AML-193 (cell line): ENCODE measurements at regions not wholly inside any gene's neighbourhood (a gene's known extent, or its start where the extent isn't known, plus 50 kb on each side); places are given as distances from the start of the nearest gene placed in this dataset.

Experiments
- DNase-seq, 2 experiments: peaks; one replicate each; lab custom pipeline; 2025; lab: John Stamatoyannopoulos, UW

DNA sequence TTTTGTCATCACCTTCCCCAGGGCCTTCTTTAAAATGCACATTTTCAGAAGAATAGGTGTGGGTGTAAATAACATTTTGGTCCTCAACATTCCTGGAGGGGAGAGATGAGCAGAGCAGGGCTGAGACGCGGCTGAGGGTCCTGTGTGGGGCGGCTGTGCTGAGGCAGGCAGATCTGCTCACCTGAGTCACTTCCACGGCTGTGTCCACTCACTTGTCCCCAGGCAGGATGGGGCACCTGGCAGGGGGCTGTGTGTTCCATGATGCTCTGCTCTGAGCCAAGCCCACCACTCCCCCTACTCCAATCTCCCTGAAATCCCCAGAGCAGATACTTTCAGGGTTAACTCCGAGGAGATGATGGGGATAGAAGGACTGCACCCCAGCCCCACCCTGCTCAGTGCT is 93.8 kb downstream of the GLRX3 start:
- DNase-seq: no peak

DNA sequence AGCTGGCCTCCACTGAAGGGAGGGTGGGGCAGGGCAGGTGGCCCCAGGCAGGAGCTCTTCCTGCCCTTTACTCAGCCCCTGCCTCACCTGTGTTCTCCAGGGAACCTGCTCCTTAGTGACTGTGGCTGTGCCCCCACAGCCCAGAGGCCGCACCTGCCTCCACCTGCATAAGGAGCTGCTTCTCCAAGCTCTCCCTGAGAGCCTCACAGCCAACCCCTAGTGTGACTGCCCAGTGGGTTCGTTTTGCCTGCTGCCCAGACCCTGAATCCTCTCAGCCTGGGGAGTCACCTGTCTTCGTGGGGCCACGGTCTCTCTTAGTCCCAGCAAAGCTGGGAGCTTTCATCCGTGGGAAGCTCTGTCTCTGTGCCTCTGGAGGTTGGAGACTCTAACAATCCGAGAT is 94.4 kb downstream of the GLRX3 start:
- no peak for DNase-seq

DNA sequence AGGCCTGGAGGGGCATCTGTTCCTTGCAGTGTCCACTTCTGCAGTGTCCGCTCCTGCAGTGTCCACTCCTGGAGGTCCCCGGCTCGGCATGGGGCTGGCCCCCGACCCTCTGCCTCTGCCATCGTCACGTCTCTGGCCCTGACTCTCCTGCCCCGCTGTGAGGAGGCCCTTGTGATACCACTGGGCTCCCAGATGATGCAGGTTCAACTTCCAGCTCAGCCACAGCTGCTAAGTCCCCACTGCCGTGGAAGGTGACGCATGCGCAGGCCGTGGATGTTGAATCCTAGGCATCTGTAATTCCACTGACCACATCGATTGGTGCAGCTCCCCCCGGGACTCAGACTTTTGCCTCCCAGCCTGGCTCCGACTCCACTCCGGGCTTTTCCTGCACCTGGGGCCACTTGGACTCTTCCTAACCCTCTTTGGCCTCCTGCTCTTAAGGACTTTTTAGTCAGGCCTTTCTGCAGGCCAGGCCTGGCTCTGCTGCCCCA is 95.1 kb downstream of the GLRX3 start:
- no peak for DNase-seq

DNA sequence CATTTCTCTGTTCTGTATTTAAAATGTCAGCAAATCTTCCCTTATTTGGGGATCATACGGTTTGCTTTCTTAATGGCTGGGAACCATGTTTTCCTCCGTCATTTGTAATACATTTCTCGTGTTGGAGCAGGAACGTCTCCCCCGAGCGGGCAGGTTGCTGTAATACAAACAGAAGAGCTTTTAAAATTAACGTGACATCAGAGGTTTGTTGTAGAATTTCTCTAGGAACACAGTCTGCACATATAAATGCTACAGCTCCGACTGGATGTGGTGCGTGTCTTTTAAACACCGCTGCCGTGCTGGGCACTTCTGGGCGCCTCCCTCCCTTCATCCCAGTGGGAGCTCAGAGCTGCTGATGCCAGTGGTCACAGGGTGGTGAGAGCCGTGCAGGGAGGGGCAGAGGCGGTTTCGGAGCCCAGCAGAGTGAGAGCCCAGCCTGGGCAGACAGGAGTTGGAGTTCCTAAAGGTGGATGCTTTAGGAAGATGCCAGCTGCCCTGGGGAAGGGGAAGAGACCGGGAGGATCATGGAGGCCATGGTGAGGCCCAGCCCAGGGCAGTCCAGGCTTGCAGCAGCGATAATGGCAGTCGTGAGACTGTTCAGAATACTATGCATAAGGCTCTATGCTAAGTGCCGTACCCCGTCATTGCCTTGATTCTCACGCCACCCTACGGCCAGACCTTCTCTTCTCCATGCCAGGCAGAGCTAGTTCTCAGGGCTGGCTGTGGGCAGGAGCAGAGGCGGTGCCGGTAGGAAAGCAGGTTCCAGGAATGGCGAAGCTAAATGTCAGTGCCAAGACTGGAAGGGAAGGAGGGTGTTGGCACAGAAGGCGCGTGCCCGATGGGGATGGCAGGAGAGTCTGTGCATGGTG is 96.2 kb downstream of the GLRX3 start:
- no peak for DNase-seq

DNA sequence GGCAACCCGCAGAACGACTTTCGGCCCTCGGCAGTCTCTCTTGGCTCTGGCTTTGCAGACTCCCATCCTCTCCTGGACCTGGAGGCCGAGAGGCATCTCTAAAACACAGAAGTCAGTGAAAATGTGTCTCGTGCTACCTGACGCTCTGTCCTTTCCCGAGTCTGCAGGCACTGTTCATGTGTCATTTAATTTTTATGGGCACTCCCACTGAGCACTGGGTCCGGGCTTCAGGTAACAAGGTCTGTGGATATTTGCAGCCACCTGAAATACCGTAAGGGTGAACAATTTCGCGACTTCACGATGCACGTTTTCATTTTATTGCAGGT is 96.8 kb downstream of the GLRX3 start:
- no peak for DNase-seq

DNA sequence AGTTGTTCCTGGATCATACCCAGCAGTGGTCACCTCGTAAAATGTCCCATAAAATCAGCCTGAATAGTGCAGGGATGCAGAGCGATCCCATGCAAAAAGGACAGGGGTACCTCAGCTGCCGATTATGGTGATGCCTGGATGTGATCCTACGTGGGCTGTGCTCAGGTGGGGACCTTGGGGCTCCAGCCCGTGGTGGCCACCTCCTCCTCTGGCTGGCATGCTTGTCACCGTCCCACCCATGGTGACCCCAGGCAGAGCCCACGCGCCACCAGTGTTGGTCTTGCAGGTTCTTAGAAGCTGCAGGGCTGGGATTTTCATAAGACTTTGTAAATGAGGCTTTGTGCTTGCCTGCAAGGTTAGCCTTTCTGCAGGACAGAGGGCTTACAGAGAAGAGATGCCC is 97.2 kb downstream of the GLRX3 start:
- DNase-seq: no peak

DNA sequence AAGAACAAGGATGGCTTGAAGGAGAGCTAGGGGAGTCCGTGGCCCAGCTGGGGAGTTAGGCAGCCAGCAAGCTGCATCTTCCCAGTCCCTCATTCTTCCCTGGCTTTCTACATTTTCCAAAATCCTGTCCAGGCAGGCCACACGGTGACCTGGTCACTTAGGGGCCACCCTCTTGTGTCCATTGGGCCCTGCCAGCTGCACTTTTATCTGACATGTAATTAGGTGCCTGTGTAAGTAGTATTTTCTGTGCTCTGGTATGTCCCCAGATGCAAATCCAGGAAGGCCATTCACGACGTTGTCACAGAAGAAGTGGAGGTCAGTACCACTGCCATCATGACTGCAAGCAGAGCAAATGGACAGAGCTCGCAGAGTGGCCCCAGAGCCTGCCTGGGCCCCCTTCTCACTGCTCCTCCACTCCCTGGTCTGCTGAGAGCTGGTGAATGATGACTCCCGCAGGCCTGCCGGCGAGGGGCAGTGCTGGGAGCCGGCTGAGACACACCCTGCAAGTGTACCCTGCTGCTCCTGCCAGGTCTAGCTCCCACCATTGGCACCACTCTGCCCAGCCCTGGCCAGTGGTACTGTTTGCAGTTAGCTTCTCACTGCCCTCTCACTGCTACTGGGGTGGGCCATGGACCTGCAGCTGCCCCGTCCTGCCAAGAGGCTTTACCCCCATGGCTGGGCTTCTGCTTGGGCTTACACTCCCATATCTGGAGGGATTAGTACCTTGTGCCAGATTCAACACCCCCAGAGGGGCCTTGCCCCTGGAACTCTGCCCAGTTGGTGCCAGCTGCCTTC is 98.2 kb downstream of the GLRX3 start:
- DNase-seq: no peak

DNA sequence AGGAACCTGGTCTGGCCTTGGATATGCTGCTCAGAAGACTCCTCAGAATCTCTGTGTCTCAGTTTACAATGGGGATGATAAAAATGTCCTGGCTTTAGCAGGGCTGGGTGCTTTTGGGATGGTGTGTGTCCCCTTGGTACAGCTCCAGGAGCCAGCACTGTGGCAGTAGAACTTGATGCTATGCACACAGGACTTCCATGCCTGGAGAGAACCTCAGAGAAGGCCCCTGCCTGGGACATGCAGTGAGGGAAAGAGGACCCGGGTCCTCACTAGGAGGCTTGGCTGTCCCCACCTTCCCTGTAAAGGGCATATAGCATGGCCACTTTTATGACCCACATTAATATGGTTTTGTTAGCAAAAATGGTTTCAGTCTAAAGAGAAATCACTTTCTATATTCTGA is 100.5 kb downstream of the GLRX3 start:
- no peak for DNase-seq

DNA sequence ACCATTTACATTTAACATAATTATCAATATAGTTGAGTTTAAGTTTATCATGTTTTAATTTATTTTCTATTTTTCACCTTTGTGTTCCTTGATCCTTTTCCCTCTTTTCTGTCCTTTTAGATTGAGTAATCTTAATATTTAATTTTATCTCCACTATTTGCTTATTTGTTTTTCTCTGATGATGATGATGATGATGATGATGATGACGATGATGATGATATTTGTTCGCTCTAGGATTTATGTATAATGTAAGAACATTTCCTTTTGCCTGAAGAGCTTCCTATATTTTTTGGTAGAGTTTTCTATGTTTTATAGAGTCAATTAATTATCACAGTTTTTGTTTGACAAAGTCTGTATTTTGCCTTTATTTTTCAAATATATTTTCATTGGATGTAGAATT is 104.2 kb downstream of the GLRX3 start:
- no peak for DNase-seq

DNA sequence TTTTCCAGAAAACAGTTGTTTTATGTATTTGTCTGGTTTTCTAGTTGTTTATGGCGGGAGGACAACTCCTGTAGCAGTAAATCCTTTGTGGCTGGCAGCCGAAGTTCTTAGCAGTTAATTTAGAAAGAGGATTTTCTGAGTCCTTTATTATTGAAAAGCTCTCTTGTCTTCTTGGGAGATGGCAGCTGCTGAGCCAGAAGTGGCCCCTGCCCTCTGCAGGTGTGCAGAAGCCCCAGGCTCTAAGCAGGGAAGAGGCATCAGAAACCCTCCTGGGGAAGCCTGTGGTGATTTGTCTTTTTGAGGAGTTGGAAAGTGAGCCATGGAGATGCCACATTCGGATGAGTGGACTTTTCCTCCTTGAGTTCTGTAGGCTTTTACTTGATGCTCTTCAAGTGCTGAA is 106.3 kb downstream of the GLRX3 start:
- DNase-seq: no peak

DNA sequence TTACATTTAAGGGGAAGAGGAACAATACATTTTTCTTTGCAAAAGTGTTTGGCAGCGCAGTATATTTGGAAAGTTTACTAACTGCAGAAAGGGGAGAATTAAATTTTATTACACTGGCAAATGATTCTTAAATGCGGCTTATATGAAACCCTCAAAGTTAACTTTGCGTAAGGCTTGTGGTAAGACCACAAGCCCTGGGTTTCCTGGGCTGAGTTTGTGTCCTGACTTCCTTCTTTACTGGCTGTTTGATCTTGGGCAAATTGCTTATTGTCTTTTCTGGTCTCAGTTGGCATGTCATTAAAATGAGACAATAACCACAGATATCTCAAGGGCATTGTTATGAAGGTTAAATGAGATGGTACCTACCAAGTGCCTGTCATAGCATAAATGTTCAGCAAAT is 106.8 kb downstream of the GLRX3 start:
- peak; percentile 46 to 63 for DNase-seq

DNA sequence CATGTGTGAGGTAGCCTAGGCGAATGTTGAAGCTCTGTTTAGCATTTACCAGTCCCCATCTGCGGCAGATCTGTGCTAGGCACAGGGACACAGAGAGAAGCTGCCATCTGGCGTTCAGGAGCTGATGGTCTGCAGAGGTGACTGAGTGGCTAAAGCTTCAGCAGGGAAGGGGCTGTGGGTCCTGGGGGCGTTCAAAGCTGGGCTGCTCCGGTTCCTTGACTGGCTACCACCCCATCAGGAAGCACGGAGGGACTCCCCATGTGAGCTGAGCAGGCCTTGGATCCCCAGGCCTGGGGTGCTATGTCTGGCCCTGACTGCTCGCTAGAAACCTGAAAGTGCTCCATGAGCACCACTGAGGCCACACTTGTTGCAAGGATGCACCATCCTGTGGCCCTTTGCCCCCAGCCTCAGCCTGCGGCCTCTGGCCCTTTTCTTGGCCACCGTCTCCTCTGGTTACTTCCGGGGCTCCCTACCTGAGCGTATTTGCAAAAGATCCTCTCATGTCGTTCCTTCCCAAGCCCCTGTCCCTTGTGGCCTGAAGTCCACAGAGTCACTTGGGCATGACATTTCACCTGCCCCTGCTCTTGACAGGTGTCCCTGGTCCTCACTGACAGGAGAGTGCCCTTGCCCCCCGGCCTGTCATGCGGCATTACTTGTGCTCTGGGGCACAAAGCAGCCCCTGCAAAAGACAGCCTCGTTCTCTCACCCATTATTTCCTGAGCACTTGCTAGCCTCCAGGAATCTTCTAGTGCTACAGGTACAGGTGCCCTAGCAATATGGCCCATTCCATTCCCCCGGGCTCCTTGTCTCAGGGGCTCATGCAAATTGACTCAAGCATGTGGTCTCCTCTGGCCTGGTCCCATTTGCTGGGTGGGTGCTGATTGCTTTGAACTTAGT is 108.1 kb downstream of the GLRX3 start:
- DNase-seq: no peak

DNA sequence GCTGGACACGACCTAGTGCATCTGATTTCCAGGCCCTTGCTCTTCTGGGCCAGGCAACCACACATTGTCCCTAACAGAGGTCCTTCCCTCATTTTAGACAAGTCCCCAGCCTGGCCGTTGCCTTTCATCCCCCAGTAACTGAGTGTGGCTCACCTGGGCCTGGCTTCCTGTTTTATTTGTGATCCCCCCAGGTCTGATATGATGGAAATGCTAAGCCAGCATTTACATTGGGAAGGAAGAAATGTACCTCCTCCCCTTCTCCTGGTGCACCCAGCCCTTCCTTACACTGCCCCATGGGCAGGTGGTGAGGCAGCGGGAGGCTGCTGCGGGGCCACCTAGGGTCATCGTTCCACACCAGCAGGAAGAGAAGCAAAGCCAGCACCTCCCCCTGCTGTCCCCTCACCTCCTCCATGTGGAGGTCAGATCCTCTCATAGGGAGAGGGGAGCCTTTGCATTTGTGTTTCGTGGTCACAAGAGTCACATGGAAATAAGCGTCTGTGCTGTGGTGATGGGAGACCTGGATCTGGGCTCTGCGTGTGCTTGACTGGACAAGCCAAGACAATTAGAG is 108.8 kb downstream of the GLRX3 start:
- no peak for DNase-seq

DNA sequence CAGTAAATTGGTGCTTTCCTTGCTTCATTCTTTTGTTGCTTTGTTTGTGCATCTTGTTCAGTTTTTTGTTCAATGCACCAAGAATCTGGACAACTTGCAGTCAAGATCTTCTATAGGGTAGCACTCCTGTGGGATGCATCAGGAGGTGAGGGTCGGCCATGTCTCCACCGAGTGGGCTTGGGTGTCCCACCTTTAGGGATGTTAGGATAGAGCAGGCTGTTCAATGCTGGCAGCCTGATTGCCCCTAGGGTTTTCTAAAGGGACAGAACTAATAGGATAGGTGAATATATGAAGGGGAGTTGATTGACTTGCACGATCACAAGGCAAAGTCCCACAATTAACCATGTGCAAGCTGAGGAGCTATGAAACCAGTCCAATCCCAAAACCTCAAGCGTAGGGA is 109.9 kb downstream of the GLRX3 start:
- DNase-seq: no peak

DNA sequence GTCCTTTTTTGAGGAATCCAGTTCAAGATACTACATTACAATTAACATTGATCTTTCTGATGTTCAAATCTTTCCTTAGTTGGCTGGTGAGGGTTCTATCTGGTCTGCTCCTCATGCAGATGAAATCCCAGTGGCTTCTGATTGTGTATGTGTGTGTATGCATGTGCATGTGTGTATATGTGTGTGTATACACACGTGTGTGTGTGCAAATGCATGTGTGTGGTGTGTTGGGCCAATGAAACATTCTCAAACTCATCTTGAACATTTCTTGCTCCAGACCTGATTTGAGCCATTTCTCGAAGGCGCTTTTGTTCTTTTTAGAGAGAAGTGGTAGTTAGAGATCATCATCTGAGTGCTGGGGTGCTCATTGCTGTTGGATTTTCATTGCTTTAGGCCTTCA is 113.9 kb downstream of the GLRX3 start:
- no peak for DNase-seq

DNA sequence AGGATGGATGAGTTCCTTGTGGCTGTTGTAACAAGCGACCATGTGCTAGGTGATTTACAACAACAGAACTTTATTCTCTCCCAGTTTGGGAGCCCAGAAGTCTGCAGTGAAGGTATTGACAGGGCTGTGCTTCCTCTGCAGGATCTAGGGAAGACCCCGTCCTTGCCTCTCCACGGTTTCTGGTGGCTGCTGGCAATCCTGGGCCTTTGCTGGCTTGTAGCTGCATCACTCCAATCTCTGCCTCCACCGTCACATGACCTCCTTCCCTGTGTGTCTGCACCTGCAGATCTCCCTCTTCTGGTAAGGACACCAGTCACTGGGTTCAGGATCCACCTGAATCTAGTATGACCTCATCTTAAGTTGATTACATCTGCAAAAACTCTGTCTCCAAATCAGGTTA is 115.6 kb downstream of the GLRX3 start:
- DNase-seq: no peak

DNA sequence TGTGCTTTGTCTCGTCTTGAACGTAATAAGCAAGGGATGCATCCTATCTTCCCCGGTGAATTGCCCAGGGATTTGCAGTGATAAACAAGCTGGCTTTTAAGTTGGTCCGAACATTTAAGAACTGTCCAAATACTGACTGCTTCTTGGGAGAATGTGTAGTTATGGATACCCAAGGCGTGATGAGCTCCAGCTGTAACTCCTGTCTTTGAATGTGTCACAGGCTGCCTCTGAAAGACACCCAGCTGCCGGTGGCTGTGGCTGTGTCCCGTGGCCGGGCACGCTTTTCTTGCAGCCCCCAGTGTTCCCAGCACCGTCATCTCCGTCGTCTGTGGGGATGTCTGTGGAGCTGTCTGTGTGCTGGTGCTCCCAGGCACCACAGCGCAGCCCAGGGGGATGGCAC is 118.1 kb downstream of the GLRX3 start:
- no peak for DNase-seq

DNA sequence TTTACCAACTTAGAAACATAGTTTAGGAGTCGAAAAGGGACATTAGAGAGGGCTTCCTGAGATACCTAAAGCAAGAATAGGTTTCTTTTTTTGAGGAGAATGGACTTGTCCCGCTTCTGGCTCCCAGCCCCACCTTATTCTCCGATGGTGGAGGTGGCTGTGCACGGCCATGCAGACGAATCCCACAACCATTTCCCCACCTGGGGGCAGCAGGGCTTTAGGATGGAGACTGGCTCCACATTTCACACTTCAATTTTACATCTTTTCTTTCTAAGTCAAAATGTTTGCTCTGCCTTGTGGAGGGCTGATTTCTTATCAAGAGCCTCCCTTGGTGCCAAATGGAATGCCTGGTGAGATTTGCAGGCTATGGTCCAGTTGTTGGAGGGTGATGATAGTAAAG is 118.5 kb downstream of the GLRX3 start:
- DNase-seq: no peak

DNA sequence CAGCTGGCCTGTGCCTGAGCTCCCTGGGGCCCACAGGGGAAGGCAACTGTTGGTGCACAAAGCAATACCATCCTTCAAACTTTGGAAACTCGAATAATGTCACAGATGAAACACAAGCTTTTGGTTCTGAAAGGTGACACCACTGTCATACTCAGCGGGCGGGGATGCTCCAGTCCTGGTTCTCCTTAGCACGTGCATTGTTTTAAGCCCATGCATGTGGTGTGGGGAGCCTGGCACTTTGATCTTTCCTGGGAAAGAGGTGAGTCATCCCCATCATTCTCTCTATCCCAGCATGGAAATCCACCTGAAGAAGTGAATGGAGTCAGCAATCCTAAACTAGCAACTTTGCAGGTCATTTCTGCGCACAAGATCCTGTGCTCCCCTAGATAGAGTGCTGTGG is 119.6 kb downstream of the GLRX3 start:
- no peak for DNase-seq

DNA sequence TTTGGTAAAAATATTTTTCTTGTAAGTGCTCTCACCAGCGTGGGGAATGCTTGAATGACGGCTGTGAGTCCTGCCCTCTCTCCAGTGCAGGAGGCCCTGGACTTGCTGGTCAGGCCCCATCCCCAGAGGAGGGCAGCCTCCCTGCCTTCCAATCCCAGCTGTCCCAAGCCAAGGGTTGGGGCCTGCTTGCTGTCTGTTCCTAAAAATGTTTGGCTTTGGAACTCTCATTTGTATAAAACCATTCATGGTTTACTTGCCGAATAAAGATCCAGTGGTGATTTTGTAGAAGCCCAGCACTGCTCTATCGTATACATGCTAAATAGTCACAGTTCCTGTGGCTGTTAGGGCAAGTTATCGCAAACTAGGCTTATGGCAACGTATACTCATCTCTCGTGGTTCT is 121.7 kb downstream of the GLRX3 start:
- DNase-seq: no peak

DNA sequence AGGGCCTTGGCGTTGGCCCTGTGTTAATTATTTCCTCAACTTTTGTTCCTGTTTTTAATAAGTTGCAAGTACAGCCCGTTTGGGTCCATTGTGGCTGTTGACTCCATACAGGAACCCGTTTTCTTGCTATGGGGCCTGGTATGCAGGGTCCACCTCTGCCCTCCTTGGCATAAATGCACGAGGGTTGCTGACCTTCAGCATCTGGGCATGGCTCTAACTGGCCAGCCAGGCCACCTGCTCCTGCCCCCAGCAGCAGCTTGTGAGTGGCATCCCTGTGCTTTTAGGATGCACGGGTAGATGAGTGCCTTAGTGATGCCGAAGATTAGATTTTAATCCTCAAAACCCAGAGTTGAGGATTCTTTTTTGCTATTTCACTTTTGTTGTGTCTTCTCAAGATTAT is 123.2 kb downstream of the GLRX3 start:
- DNase-seq: no peak

DNA sequence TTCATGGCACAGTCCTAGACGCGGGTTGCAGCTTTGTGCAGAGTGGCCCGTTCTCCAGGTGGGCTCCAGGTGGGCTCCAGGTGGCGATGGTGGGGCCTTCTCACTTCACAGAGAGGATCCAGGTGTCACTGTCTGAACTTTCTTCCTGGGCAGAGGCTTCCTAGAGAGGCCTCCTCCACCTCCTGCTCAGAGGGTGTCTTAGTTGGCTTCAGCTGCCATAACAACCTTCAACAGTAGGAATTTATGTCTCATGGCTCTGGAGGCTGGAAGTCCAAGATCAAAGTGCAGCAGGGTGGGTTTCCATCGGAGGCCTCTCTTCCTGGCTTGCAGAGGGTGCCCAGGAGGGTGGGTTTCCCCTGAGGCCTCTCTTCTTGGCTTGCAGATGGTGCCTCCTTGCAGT is 125.1 kb downstream of the GLRX3 start:
- no peak for DNase-seq
